H9 (cell line): ENCODE measurements at regions not wholly inside any gene's neighbourhood (a gene's known extent, or its start where the extent isn't known, plus 50 kb on each side); places are given as distances from the start of the nearest gene placed in this dataset.

Experiments
- DNase-seq: peaks from one replicate; pipeline ENCODE4 v3.0.0-alpha.2; 2017
- H2AFZ ChIP-seq: one replicate; pipeline ENCODE4 v1.6.1; 2013; ENCODE audit warnings: mild to moderate bottlenecking, low read length, control low read depth, moderate library complexity
- H2AK5ac ChIP-seq: 2 replicates; pipeline ENCODE4 v1.6.1; 2013; ENCODE audit warnings: low read length, control low read depth, mixed read lengths; ENCODE audit not compliant: insufficient read length
- H2BK120ac ChIP-seq: one replicate; pipeline ENCODE4 v1.6.1; 2013; ENCODE audit warnings: low read depth, mild to moderate bottlenecking, low read length, control low read depth, inconsistent platforms; ENCODE audit not compliant: poor library complexity, severe bottlenecking
- H2BK12ac ChIP-seq: 2 replicates; pipeline ENCODE4 v1.6.1; 2013; ENCODE audit warnings: low read length, control low read depth, mixed read lengths, low read depth; ENCODE audit not compliant: insufficient read length
- H2BK15ac ChIP-seq: 2 replicates; pipeline ENCODE4 v1.6.1; 2013; ENCODE audit warnings: low read depth, low read length, control low read depth
- H2BK20ac ChIP-seq: one replicate; pipeline ENCODE4 v1.6.1; 2013; ENCODE audit warnings: low read depth, mild to moderate bottlenecking, low read length, control low read depth, inconsistent platforms; ENCODE audit not compliant: poor library complexity, severe bottlenecking
- H2BK5ac ChIP-seq: 2 replicates; pipeline ENCODE4 v1.6.1; 2013; ENCODE audit warnings: low read length, control low read depth, mixed read lengths; ENCODE audit not compliant: insufficient read length
- H3K14ac ChIP-seq: 2 replicates; pipeline ENCODE4 v1.6.1; 2013; ENCODE audit warnings: low read length, control low read depth; ENCODE audit not compliant: insufficient read depth
- H3K18ac ChIP-seq: 2 replicates; pipeline ENCODE4 v1.6.1; 2013; ENCODE audit warnings: low read depth, mild to moderate bottlenecking, mixed read lengths, low read length, control low read depth; ENCODE audit not compliant: insufficient read length
- H3K23ac ChIP-seq: 2 replicates; pipeline ENCODE4 v1.6.1; 2013; ENCODE audit warnings: low read length, control low read depth, mixed read lengths, low read depth; ENCODE audit not compliant: insufficient read length
- H3K23me2 ChIP-seq: 2 replicates; pipeline ENCODE4 v1.6.1; 2013; ENCODE audit warnings: low read depth, mild to moderate bottlenecking, mixed read lengths, low read length, control low read depth; ENCODE audit not compliant: insufficient read length, poor library complexity, severe bottlenecking
- H3K27ac ChIP-seq: 2 replicates; pipeline ENCODE4 v1.5.1; 2013; ENCODE audit warnings: low read length, control low read depth, mixed read lengths, low read depth; ENCODE audit not compliant: insufficient read length
- H3K27me3 ChIP-seq: 2 replicates; pipeline ENCODE4 v1.6.1; 2013; ENCODE audit warnings: low read length, control low read depth, inconsistent platforms; ENCODE audit not compliant: insufficient read depth
- H3K4ac ChIP-seq: 2 replicates; pipeline ENCODE4 v1.6.1; 2013; ENCODE audit warnings: low read depth, mild to moderate bottlenecking, control low read depth, inconsistent platforms, low read length, moderate library complexity
- H3K4me1 ChIP-seq: 2 replicates; pipeline ENCODE4 v1.6.1; 2013; ENCODE audit warnings: low read length, control low read depth, inconsistent platforms; ENCODE audit not compliant: insufficient read depth
- H3K4me2 ChIP-seq: 2 replicates; pipeline ENCODE4 v1.6.1; 2013; ENCODE audit warnings: low read length, control low read depth, mixed read lengths; ENCODE audit not compliant: insufficient read length, insufficient read depth
- H3K56ac ChIP-seq: 2 replicates; pipeline ENCODE4 v1.6.1; 2013; ENCODE audit warnings: low read depth, mild to moderate bottlenecking, mixed read lengths, low read length, control low read depth; ENCODE audit not compliant: insufficient read length
- H3K79me1 ChIP-seq: 2 replicates; pipeline ENCODE4 v1.6.1; 2013; ENCODE audit warnings: low read depth, mild to moderate bottlenecking, moderate library complexity, low read length, control low read depth, inconsistent platforms; ENCODE audit not compliant: insufficient read depth, poor library complexity, severe bottlenecking
- H3K79me2 ChIP-seq: 2 replicates; pipeline ENCODE4 v1.6.1; 2013; ENCODE audit warnings: low read length, control low read depth, inconsistent platforms; ENCODE audit not compliant: insufficient read depth
- H3K9ac ChIP-seq: 2 replicates; pipeline ENCODE4 v1.6.1; 2013; ENCODE audit warnings: low read length, control low read depth, mixed read lengths; ENCODE audit not compliant: insufficient read length; ENCODE audit errors: extremely low read depth
- H3K9me3 ChIP-seq: one replicate; pipeline ENCODE4 v1.6.1; 2013; ENCODE audit warnings: low read depth, low read length, inconsistent platforms; ENCODE audit not compliant: control insufficient read depth
- H3T11ph ChIP-seq: one replicate; pipeline ENCODE4 v1.6.1; 2013; ENCODE audit warnings: mild to moderate bottlenecking, low read length, control low read depth, inconsistent platforms
- H4K20me1 ChIP-seq: one replicate; pipeline ENCODE4 v1.6.1; 2013; ENCODE audit not compliant: control insufficient read depth, insufficient read length, insufficient read depth
- H4K5ac ChIP-seq: 2 replicates; pipeline ENCODE4 v1.6.1; 2013; ENCODE audit warnings: low read depth, mild to moderate bottlenecking, mixed read lengths, low read length, control low read depth; ENCODE audit not compliant: insufficient read length
- H4K8ac ChIP-seq: replicated peaks from 2 replicates; pipeline ENCODE4 v1.6.1; 2013; ENCODE audit warnings: low read length, control low read depth, mixed read lengths, low read depth; ENCODE audit not compliant: insufficient read length
- H4K91ac ChIP-seq: 2 replicates; pipeline ENCODE4 v1.6.1; 2013; ENCODE audit warnings: low read depth, mild to moderate bottlenecking, moderate library complexity, mixed read lengths, low read length, control low read depth; ENCODE audit not compliant: insufficient read length
- H3K27ac Mint-ChIP-seq, 3 experiments: 2 replicates in 2 of 3; 3 replicates in 1 of 3; pipeline ENCODE4 v1.8.0; 2020 to 2021; ENCODE audit warnings: mixed read lengths in 3 of 3, mild to moderate bottlenecking in 1 of 3, moderate library complexity in 1 of 3
- H3K27me3 Mint-ChIP-seq: 2 replicates; pipeline ENCODE4 v1.8.0; 2021; ENCODE audit warnings: low read depth, mild to moderate bottlenecking, moderate library complexity, mixed read lengths
- H3K36me3 Mint-ChIP-seq, 3 experiments: 2 replicates in 2 of 3; 3 replicates in 1 of 3; pipeline ENCODE4 v1.8.0; 2020 to 2021; ENCODE audit warnings: low read depth in 3 of 3, mixed read lengths in 3 of 3; ENCODE audit not compliant: insufficient read depth in 1 of 3
- H3K4me1 Mint-ChIP-seq, 2 experiments: 2 replicates each; pipeline ENCODE4 v1.8.0; 2020; ENCODE audit warnings: mixed read lengths in 2 of 2
- H3K4me3 Mint-ChIP-seq, 2 experiments: 2 replicates in 1 of 2; 3 replicates in 1 of 2; pipeline ENCODE4 v1.8.0; 2020 to 2021; ENCODE audit warnings: mild to moderate bottlenecking in 2 of 2, mixed read lengths in 2 of 2, moderate library complexity in 1 of 2
- H3K9me3 Mint-ChIP-seq, 2 experiments: 2 replicates in 1 of 2; 3 replicates in 1 of 2; pipeline ENCODE4 v1.8.0; 2020; ENCODE audit warnings: mild to moderate bottlenecking in 2 of 2, mixed read lengths in 2 of 2, moderate library complexity in 1 of 2
- CTCF ChIP-seq: fragments of 200-600 bp; sonication (generic); conservative IDR thresholded peaks from 3 replicates; pipeline ENCODE4 v1.8.0; 2021; ENCODE audit warnings: antibody characterized with exemption, mild to moderate bottlenecking
- WGBS: extraction: QIAGEN DNeasy Blood & Tissue Kit; methylation state at CpG from one replicate; pipeline ENCODE4 v1.1.7; 2013; ENCODE audit warnings: missing lambda C conversion rate, low lambda C conversion rate, mixed read lengths; ENCODE audit not compliant: insufficient read length; ENCODE audit errors: extremely low coverage; 5-methylcytosine and 5-hydroxymethylcytosine counted together

- Histone ChIP-seq H3K79me1 (no peaks in the 10 kb centered on the region), H2AK5ac (no peak overlapping the region), H3K4me2 (no peak overlapping the region), H4K91ac (no peak overlapping the region), H3T11ph (no peak overlapping the region), H2AFZ (no peak overlapping the region), H3K27me3 (no peaks in the 10 kb centered on the region), H3K14ac (no peak overlapping the region), H2BK15ac (no peak overlapping the region), H4K20me1 (no peaks in the 10 kb centered on the region), H2BK12ac (no peak overlapping the region), H3K56ac (no peak overlapping the region), H3K9me3 (no peaks in the 10 kb centered on the region), H3K23me2 (no peaks in the 10 kb centered on the region), H3K79me2 (no peaks in the 10 kb centered on the region), H3K27ac (no peak overlapping the region), H3K18ac (no peak overlapping the region), H3K4me1 (no peaks in the 10 kb centered on the region), H3K23ac (no peak overlapping the region), H4K5ac (no peak overlapping the region), H3K9ac (no peak overlapping the region), H3K4ac (no peak overlapping the region), H4K8ac (no peak overlapping the region), H2BK20ac (no peak overlapping the region), H2BK5ac (no peak overlapping the region), H2BK120ac (no peak overlapping the region)
- Mint-ChIP-seq H3K9me3 (peaks cover 12 to 14% of the 10 kb centered on the region in 2 experiments; a peak in 4 of 5 replicates), H3K36me3 (peaks cover 3 to 17% (median 6%) of the 10 kb centered on the region in 3 experiments; a peak in 6 of 7 replicates), H3K4me3 (no peak overlapping the region), H3K27ac (no peak overlapping the region), H3K27me3 (peaks cover 2% of the 10 kb centered on the region; the same call in 1 of the 2 replicates), H3K4me1 (no peaks in the 10 kb centered on the region)
- DNase-seq, result no peak
- WGBS, result no CpG with 5 or more reads among the region's 2 CpGs
- no peak for TF ChIP-seq CTCF
Observed at GRCh38 chr2:221943076-221943810, 355.6 kb downstream of the PAX3 start.
